Myocyte (in vitro differentiated cells): ENCODE measurements at regions not wholly inside any gene's neighbourhood (a gene's known extent, or its start where the extent isn't known, plus 50 kb on each side); places are given as distances from the start of the nearest gene placed in this dataset.

Source experiments
- DNase-seq: peaks from one replicate; pipeline ENCODE4 v3.0.0-alpha.2; 2012; ENCODE audit warnings: low read depth

- DNase-seq: no peak
These were observed 201.6 kb downstream of the SLITRK5 start for GRCh38 chr13:87872813-87873212.

GRCh38 chr13:87877477-87877876 is 206.3 kb downstream of the SLITRK5 start:
- no peak for DNase-seq

- DNase-seq: no peak
These were observed 207.5 kb downstream of the SLITRK5 start for GRCh38 chr13:87878706-87879105.

- DNase-seq: peak; percentile 0
These were observed 213.7 kb downstream of the SLITRK5 start for GRCh38 chr13:87884884-87885283.

GRCh38 chr13:87887459-87888123 is 216.4 kb downstream of the SLITRK5 start:
- no peak for DNase-seq

GRCh38 chr13:87889254-87889653 is 218.1 kb downstream of the SLITRK5 start:
- no peak for DNase-seq

- no peak for DNase-seq
These were observed 222.0 kb downstream of the SLITRK5 start for GRCh38 chr13:87893186-87893585.

- no peak for DNase-seq
These were observed 222.9 kb downstream of the SLITRK5 start for GRCh38 chr13:87894059-87894458.

GRCh38 chr13:87903553-87903952 is 232.4 kb downstream of the SLITRK5 start:
- no peak for DNase-seq

- DNase-seq: no peak
These were observed 235.2 kb downstream of the SLITRK5 start for GRCh38 chr13:87906411-87906810.

GRCh38 chr13:87907202-87907601 is 236.0 kb downstream of the SLITRK5 start:
- no peak for DNase-seq

- no peak for DNase-seq
These were observed 248.8 kb downstream of the SLITRK5 start for GRCh38 chr13:87919956-87920355.

- no peak for DNase-seq
These were observed 252.6 kb downstream of the SLITRK5 start for GRCh38 chr13:87923753-87924152.

- DNase-seq: no peak
These were observed 253.8 kb downstream of the SLITRK5 start for GRCh38 chr13:87925006-87925405.

GRCh38 chr13:87940776-87941175 is 269.6 kb downstream of the SLITRK5 start:
- DNase-seq: no peak

- no peak for DNase-seq
These were observed 270.1 kb downstream of the SLITRK5 start for GRCh38 chr13:87941226-87941625.

GRCh38 chr13:87942205-87942604 is 271.0 kb downstream of the SLITRK5 start:
- no peak for DNase-seq

- DNase-seq: no peak
These were observed 272.9 kb downstream of the SLITRK5 start for GRCh38 chr13:87944038-87944437.

- no peak for DNase-seq
These were observed 281.2 kb downstream of the SLITRK5 start for GRCh38 chr13:87952377-87952776.

GRCh38 chr13:87953381-87953780 is 282.2 kb downstream of the SLITRK5 start:
- no peak for DNase-seq

GRCh38 chr13:87954091-87954490 is 282.9 kb downstream of the SLITRK5 start:
- no peak for DNase-seq

GRCh38 chr13:87961546-87961945 is 290.4 kb downstream of the SLITRK5 start:
- no peak for DNase-seq

GRCh38 chr13:87972568-87972967 is 301.4 kb downstream of the SLITRK5 start:
- no peak for DNase-seq

- DNase-seq: no peak
These were observed 303.9 kb downstream of the SLITRK5 start for GRCh38 chr13:87975035-87975434.
